ENCODE measurements at regions not wholly inside any gene's neighbourhood (a gene's known extent, or its start where the extent isn't known, plus 50 kb on each side); places are given as distances from the start of the nearest gene placed in this dataset.

DNA sequence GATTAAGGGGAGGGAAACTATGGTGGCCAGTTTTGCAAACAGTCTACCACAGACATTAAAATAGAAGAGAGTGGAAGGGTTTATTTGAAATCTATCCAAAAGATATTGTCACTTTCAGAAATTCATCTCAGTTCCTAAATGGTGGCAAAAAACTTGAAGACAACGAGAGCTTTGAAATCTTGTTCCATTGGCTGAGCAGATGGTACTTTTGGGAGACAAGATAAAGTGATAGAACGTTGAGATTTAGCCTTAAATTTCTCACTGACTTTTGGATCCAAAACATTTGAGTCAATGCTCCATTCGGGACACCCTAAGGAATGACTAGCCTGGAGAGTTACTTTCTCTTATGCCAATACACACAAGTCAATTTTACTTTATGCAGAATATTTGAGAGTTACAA lies 319.1 kb upstream of the LARGE1 start:
- TF ChIP-seq, protein P1, sequence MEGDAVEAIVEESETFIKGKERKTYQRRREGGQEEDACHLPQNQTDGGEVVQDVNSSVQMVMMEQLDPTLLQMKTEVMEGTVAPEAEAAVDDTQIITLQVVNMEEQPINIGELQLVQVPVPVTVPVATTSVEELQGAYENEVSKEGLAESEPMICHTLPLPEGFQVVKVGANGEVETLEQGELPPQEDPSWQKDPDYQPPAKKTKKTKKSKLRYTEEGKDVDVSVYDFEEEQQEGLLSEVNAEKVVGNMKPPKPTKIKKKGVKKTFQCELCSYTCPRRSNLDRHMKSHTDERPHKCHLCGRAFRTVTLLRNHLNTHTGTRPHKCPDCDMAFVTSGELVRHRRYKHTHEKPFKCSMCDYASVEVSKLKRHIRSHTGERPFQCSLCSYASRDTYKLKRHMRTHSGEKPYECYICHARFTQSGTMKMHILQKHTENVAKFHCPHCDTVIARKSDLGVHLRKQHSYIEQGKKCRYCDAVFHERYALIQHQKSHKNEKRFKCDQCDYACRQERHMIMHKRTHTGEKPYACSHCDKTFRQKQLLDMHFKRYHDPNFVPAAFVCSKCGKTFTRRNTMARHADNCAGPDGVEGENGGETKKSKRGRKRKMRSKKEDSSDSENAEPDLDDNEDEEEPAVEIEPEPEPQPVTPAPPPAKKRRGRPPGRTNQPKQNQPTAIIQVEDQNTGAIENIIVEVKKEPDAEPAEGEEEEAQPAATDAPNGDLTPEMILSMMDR (IDR thresholded peaks at IDR 0.05), result no peak
- TF ChIP-seq POLR2A (IDR thresholded peaks at IDR 0.05) (no peak), EP300 (IDR thresholded peaks at IDR 0.05) (no peak)

All from ovary (tissue), 3 donors.